GM12875 (cell line): ENCODE measurements at regions not wholly inside any gene's neighbourhood (a gene's known extent, or its start where the extent isn't known, plus 50 kb on each side); places are given as distances from the start of the nearest gene placed in this dataset.

ENCODE experiments used
- H3K4me3 ChIP-seq: one replicate; pipeline ENCODE4 v1.5.1; 2011; ENCODE audit warnings: low read depth, low read length, control low read depth
- CTCF ChIP-seq: IDR thresholded peaks from 2 replicates; pipeline ENCODE4 v1.5.1; 2011; ENCODE audit warnings: low read depth, mild to moderate bottlenecking, control low read depth, inconsistent platforms, low read length, moderate library complexity, borderline replicate concordance; ENCODE audit not compliant: insufficient read depth

- no peak for TF ChIP-seq CTCF
- no peak overlapping the region for H3K4me3 ChIP-seq
Measured at GRCh38 chr20:22529150-22530019, 55.0 kb downstream of the FOXA2 start.

- no peak overlapping the region for H3K4me3 ChIP-seq
- TF ChIP-seq CTCF, result no peak
Measured at GRCh38 chr20:22526512-22527012, 57.8 kb downstream of the FOXA2 start.

- TF ChIP-seq CTCF, result no peak
- H3K4me3 ChIP-seq, result no peak overlapping the region
Measured at GRCh38 chr20:22525821-22526220, 58.6 kb downstream of the FOXA2 start.

GRCh38 chr20:22525069-22525820, 59.1 kb downstream of the FOXA2 start:
- no peak for TF ChIP-seq CTCF
- no peak overlapping the region for H3K4me3 ChIP-seq

GRCh38 chr20:22524393-22525015, 59.9 kb downstream of the FOXA2 start:
- TF ChIP-seq CTCF, result no peak
- no peak overlapping the region for H3K4me3 ChIP-seq

- H3K4me3 ChIP-seq, result no peak overlapping the region
- TF ChIP-seq CTCF, result no peak
Measured at GRCh38 chr20:22523499-22524392, 60.6 kb downstream of the FOXA2 start.
